Fibroblast of skin of back (primary cell): ENCODE measurements at regions not wholly inside any gene's neighbourhood (a gene's known extent, or its start where the extent isn't known, plus 50 kb on each side); places are given as distances from the start of the nearest gene placed in this dataset.

ENCODE experiments used
- DNase-seq: peaks from one replicate; pipeline ENCODE4 v3.0.0-alpha.2; 2013

- DNase-seq = peak; percentile 83
These were observed 221.9 kb upstream of the SETBP1 start for GRCh38 chr18:44458777-44459176.

DNA sequence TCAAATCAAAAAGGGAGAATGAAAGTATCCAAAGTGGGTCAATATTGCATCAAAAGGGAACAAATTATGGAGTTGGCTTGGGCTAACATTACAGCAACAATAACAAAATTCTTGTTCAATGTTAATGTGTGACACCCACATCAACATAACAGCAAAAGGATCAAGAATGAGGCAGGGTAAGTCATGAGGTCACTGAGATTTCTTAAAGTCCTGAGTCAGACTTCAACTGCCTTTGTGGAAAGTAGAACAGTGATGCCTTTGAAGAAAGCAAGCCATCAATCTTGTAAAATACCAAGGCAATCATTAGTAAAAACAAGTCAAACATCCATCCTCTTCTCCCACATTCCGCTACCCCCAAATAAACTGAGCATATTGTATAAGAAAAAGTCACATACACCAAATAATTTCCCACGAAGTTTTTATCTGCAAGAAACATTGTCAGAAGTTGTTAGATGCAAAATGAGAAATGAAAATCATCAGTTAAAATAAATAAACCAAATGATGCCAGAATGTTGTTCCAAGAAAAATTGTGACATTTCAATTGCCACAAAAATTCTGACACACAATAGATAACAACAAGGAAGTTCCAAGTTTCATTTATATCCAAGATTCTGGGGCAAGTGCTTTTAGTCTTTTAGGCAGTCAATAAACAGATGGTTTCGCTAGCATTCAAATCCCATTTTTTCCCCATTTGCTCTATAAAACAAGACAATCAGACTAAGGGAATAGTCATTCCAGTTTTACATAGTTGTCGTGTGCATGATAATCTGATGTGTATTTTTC lies 216.1 kb upstream of the SETBP1 start:
- peak; percentile 30 for DNase-seq

GRCh38 chr18:44465381-44465841 lies 215.3 kb upstream of the SETBP1 start:
- no peak for DNase-seq

DNA sequence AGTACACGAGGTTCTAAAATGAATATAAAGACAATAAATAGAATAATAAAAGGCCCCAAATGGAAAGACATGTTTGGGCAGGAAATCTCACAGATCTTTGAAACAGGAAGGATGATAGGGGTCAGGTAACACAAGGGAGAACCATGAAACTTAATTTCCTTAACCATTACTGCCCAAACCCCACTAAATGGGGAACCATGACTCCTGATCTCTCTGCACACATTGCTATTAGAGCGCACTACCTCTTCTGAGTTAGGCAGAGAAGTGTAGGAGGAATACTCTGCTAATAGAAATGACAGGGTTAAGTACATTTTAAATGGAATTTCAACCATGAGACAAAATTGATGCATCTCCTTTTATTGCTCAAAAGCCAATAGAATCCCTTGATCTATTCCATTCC lies 213.7 kb upstream of the SETBP1 start:
- no peak for DNase-seq

DNA sequence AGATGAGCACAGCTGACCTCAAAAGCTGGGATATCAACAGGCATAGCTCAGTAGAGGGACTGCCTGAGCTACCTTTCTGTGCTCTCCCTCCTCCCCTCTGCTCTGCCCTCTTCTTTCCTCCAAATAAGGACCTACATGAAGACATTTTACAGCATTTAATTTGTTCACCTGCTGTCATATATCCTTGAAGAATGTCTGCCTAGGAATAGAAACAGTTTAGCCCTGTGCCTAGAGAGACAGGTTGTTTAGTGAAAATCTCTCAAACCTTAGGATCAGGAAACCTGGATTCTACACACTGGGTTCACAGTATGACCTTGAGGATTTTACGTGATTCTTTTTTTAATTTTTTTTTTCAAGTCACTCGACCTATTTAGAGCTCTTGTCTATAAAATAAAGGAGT lies 213.0 kb upstream of the SETBP1 start:
- DNase-seq = no peak

DNA sequence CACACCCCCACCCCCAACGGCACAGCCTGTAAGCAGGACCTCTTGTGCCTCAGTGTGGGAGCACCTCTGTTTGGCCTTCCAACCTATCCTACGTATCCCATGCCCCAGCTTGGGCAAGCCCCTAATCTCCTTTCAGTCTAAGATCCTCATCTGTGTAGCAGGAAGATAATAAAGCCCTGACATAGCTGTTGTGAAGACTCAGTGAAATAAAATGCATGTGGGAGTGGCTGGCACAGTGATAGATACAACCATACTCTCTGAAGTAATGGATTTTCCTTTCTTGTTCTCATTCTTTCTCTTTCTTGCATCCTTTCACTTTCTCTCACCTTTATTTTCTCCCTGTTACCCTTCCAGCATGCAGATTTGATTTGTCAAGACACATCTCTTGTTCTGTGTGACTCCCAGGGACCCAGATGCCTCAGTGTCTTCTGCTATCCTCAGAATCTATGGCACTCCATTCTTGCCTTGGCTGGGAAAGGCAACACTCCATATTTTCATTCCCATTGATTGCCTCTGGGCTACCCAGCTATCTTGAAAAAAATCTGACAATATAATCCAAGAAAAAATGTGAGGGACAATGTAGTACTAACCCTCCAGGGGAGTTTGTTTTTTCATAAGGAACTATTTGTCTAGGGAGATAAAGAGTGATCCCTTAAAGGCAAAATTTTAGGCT lies 207.2 kb upstream of the SETBP1 start:
- DNase-seq = no peak

DNA sequence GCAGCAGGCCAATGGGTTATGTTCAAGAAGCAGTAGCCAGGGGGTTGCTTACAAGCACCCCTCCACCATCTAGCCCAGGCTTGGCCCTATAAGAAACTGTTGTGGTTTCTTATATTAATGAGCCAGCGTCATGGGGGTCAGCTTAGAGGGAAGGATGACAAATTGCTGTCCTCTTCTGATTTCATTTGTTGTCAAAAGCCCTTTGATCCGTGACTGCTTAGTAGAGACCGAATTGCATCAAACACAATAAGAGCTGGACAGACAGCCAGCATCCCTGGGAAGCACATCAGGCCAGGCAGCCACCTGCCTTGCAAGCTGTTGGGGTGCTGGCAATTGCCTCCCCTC lies 206.6 kb upstream of the SETBP1 start:
- no peak for DNase-seq

- DNase-seq = no peak
These were observed 206.1 kb upstream of the SETBP1 start for GRCh38 chr18:44474591-44474990.

DNA sequence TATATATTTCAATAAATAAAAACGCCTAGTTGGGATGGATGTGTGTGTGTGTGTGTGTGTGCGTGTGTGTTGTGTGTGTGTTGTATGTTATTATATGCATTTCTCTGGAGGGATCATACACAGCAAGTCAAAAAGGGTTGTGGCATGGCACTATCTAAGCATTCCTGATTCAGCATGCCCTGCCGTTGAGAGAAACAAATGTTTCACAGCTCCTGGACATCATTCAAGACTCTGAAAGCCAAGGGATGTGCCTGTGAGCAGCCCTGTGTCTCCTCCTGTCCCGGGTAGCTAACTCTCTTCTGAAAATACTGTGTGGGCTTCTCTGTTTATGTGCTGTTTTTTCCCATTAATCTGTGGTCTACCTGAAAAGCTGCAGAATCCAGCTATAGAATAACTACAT lies 197.9 kb upstream of the SETBP1 start:
- no peak for DNase-seq

DNA sequence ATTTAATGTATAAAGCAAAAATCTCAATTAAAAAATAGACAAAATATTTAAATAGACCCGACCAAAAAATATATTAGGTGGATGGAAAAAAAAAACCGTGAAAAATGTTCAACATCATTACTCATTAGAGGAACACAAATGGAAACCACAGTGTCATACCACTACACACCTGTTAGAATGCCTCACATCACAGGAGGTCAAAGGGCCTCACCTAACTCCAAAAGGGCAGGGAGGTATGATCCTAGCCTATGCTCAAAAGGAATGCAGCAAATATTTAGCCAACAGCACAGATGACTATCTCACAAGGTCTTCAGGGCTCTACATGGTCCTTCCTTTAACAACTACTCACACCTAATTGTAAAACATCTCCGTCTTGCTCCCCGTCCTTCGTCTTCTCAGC lies 185.5 kb upstream of the SETBP1 start:
- DNase-seq = no peak

GRCh38 chr18:44497311-44497710 lies 183.4 kb upstream of the SETBP1 start:
- peak; percentile 6 for DNase-seq

- peak; percentile 5 for DNase-seq
These were observed 182.8 kb upstream of the SETBP1 start for GRCh38 chr18:44497757-44498490.

- DNase-seq = no peak
These were observed 179.7 kb upstream of the SETBP1 start for GRCh38 chr18:44500808-44501610.

- DNase-seq = no peak
These were observed 178.5 kb upstream of the SETBP1 start for GRCh38 chr18:44502221-44502620.

DNA sequence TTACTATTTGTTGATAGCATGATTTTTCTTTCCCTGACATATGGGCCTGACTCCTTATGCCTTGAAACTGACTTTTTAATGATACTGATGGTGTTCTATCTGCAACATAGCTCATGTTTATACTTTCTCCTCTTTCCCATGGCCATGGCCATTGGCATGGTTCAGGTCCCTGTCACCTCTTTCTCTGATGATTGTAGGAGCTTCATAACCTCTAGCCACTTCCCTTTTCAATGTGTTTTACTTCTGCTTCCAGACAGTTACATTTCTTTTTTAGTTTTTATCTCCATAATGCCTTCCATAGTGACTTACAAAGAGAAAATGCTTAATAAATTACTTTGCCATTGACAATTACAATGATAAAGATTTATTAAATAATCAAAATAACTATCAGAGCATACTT lies 177.9 kb upstream of the SETBP1 start:
- DNase-seq = no peak

- no peak for DNase-seq
These were observed 176.8 kb upstream of the SETBP1 start for GRCh38 chr18:44503854-44504253.

DNA sequence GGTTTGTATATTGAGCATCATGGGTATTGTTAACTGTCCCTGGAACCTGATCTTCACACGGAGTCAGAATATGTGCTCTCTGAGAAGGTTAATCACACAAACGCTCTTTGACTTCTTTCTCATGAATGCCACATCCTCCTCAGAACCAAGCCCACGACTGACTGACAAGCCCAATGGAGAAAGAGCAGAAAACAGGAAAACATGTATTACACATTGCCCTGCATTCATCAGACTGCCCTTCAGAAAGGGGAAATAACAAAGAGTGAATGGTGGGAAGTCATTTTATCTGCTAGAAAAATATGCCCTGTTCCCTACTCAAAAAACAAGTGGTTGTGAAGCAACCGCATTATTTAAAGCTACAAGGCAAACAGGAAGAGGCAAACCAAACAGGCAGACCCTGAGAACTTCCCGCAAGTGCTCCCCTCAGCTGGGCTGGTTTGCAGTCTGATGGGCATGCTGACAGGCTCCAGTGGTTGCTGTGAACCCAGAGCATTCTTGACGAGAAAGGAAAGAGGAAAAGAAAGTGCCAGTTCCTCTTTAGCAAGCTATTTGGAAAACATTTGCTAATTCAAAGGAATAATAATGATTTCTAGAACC lies 172.9 kb upstream of the SETBP1 start:
- no peak for DNase-seq

DNA sequence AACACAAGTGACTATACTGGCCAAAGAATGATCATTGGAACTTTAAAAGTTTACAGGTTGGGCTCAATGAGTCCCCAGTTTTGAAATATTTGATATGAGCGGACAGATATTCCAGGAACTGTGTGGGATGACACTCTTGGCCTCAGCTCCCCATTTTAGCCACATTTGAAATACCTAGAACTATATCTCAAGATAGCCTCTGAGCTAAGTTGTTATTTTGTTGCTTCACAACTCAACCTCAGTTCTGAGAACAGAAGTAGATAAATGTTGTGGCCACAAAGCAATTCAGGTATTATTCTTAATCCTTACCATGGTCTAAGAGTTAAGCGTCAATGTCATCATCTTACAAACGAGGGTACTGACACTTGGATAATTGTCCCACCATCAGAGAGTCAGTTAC lies 172.2 kb upstream of the SETBP1 start:
- DNase-seq = no peak

DNA sequence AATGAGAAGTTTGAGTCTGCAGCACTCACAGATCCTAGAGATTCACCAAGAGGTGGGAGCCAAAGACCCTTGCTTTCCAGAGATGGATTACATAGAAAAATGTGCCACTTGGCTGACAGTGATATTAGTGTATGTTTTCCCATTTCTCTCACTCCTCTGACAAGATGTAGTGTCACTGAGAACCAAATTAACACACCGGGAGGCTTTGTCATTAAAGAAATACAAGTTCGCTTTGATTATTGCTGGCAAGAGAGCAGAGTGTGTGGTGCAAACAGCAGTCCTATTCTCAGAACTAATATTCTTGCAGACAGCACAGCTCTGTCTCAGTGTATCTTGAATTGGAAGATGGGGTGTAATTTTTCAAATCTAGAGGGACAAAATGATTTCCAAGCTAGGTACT lies 171.6 kb upstream of the SETBP1 start:
- no peak for DNase-seq

- DNase-seq = no peak
These were observed 170.3 kb upstream of the SETBP1 start for GRCh38 chr18:44510390-44510789.

DNA sequence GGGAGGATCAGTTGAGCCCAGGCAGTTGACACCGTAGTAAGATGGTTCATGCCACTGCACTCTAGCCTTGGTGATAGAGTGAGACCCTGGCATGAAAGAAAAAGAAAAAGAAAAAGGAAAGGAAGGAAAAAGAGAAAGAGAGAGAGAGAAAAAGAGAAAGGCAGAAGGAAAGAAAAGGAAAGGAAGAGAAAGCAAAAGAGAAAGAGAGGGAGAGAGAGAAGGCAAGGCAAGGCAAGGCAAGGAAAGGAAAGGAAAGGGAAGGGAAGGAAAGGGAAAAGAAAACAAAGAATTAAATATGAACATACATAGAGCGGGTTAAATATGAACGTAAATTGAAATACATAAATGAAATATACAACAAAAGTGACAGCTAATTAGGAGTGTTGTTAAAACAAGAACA lies 167.5 kb upstream of the SETBP1 start:
- DNase-seq = no peak

DNA sequence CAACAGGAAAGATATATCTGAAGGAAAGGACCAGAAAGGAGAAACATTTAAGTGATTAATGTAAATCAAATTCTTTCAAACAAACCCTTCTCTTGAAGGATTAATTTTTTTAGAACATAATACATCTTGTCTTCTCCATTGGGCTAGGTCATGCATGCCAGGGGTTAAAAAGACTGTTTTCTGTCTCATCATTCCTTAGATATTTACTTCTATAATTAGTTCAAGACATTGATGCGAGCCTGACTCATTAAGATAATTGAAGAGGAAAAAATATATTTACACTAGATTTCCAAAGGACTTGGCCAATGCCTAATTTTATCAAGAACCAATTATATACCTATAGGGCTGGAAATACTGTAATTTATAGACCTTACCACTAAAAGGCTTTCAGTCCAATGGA lies 166.6 kb upstream of the SETBP1 start:
- DNase-seq = peak; percentile 24
